A549 (cell line): ENCODE measurements at regions not wholly inside any gene's neighbourhood (a gene's known extent, or its start where the extent isn't known, plus 50 kb on each side); places are given as distances from the start of the nearest gene placed in this dataset.

Experiments used
- ATAC-seq, 2 experiments: fragments of 200-7000 bp in 1 of 2; fragments of >200 bp in 1 of 2; cut with Nextera tagmentation in 1 of 2; cut with Tn5 transposase in 1 of 2; 3 replicates each; pipeline versions ENCODE4 v1.8.0 to v1.9.1; 2018 to 2020; ENCODE audit warnings: mild to moderate bottlenecking in 1 of 2, moderate library complexity in 1 of 2
- CTCF ChIA-PET: fragments of 300-600 bp; sonication (Branson Sonifier 250); formaldehyde crosslinking; extraction: SDS; loops from one replicate; lab custom pipeline; 2021; ENCODE audit warnings: antibody characterized with exemption, inconsistent platforms; lab: Yijun Ruan, JAX
- POLR2A ChIA-PET: fragments of 350-600 bp; formaldehyde crosslinking; extraction: SDS; loops from one replicate; lab custom pipeline; 2021; ENCODE audit warnings: antibody characterized with exemption, inconsistent platforms; lab: Yijun Ruan, JAX
- DNase-seq, 2 experiments: peaks; one replicate each; pipeline versions ENCODE4 v3.0.0 to v3.0.0-alpha.2; 2011 to 2016; ENCODE audit warnings: low read depth in 1 of 2, low spot score in 1 of 2
- FAIRE-seq: peaks from 2 replicates; lab custom pipeline; 2011; peaks lifted over from hg19 to GRCh38; lab: Jason Lieb, UNC
- H3K27ac ChIP-seq, 2 experiments: fragments of >200 bp; sonication (Bioruptor Twin); formaldehyde crosslinking; 3 replicates each; pipeline ENCODE4 v1.5.1; 2016 to 2017
- H3K4me1 ChIP-seq: fragments of >200 bp; sonication (Bioruptor Twin); formaldehyde crosslinking; 3 replicates; pipeline ENCODE4 v1.6.1; 2016
- H3K4me2 ChIP-seq: fragments of >200 bp; sonication (Bioruptor Twin); formaldehyde crosslinking; 3 replicates; pipeline ENCODE4 v1.6.1; 2016
- H3K4me3 ChIP-seq: fragments of >200 bp; sonication (Bioruptor Twin); formaldehyde crosslinking; 3 replicates; pipeline ENCODE4 v1.5.1; 2016
- H3K9me3 ChIP-seq: fragments of >200 bp; sonication (Bioruptor Twin); formaldehyde crosslinking; 3 replicates; pipeline ENCODE4 v1.6.1; 2016
- CBX2 ChIP-seq: fragments of 200-600 bp; sonication (generic); IDR thresholded peaks from 2 replicates; pipeline ENCODE4 v1.6.1; 2016; ENCODE audit warnings: low read depth, mild to moderate bottlenecking, borderline replicate concordance
- CHD2 ChIP-seq: fragments of 150-350 bp; IDR thresholded peaks from 2 replicates; pipeline ENCODE4 v1.6.1; 2014; ENCODE audit warnings: low read length; ENCODE audit not compliant: partially characterized antibody
- CHD4 ChIP-seq: fragments of 200-600 bp; sonication (generic); IDR thresholded peaks from 2 replicates; pipeline ENCODE4 v1.6.1; 2016; ENCODE audit warnings: antibody characterized with exemption, mild to moderate bottlenecking, borderline replicate concordance
- EHMT2 ChIP-seq: fragments of 200-600 bp; sonication (generic); IDR thresholded peaks from 2 replicates; pipeline ENCODE4 v1.6.1; 2016; ENCODE audit warnings: antibody characterized with exemption, low read depth, mild to moderate bottlenecking, moderate library complexity
- FOSB ChIP-seq: fragments of 250-450 bp; sonication (Bioruptor Pico); IDR thresholded peaks from 2 replicates; pipeline ENCODE4 v1.5.0; 2020; ENCODE audit warnings: mild to moderate bottlenecking, moderate library complexity
- FOSL2 ChIP-seq, 2 experiments: fragments of 450-650 bp in 1 of 2; fragments of >200 bp in 1 of 2; sonication (Bioruptor Twin) in 1 of 2; formaldehyde crosslinking; IDR thresholded peaks; 2 replicates each; pipeline versions ENCODE4 v1.5.0 to v1.6.1; 2016 to 2020; ENCODE audit warnings: mild to moderate bottlenecking in 1 of 2, moderate library complexity in 1 of 2
- FOXS1 ChIP-seq: fragments of 250-450 bp; sonication (Bioruptor Pico); IDR thresholded peaks from 2 replicates; pipeline ENCODE4 v1.5.0; 2020; ENCODE audit warnings: mild to moderate bottlenecking, moderate library complexity
- GATA3 ChIP-seq: IDR thresholded peaks from 2 replicates; pipeline ENCODE4 v1.6.1; 2012; ENCODE audit warnings: borderline replicate concordance
- HDAC2 ChIP-seq: fragments of 200-600 bp; sonication (generic); IDR thresholded peaks from 2 replicates; pipeline ENCODE4 v1.6.1; 2016
- HOXA7 ChIP-seq: fragments of 250-450 bp; sonication (Bioruptor Pico); IDR thresholded peaks from 2 replicates; pipeline ENCODE4 v1.5.0; 2020; ENCODE audit warnings: mild to moderate bottlenecking, moderate library complexity
- HOXB5 ChIP-seq: fragments of 250-450 bp; sonication (Bioruptor Pico); IDR thresholded peaks from 2 replicates; pipeline ENCODE4 v1.5.0; 2020; ENCODE audit warnings: mild to moderate bottlenecking, moderate library complexity
- JUN ChIP-seq, 2 experiments: fragments of >200 bp; sonication (Bioruptor Twin); formaldehyde crosslinking; IDR thresholded peaks; 2 replicates in 1 of 2; 3 replicates in 1 of 2; pipeline ENCODE4 v1.6.1; 2016 to 2017
- JUNB ChIP-seq: fragments of >200 bp; sonication (Bioruptor Twin); formaldehyde crosslinking; IDR thresholded peaks from 2 replicates; pipeline ENCODE4 v1.6.1; 2016
- MYC ChIP-seq: IDR thresholded peaks from 2 replicates; pipeline ENCODE4 v1.6.1; 2012; ENCODE audit warnings: mild to moderate bottlenecking, inconsistent platforms, low read length, improper control_type of control experiment, borderline replicate concordance
- NR3C1 ChIP-seq: fragments of >200 bp; sonication (Bioruptor Twin); formaldehyde crosslinking; IDR thresholded peaks from 3 replicates; pipeline ENCODE4 v1.6.1; 2017
- PBX3 ChIP-seq: IDR thresholded peaks from 2 replicates; pipeline ENCODE4 v1.6.1; 2012
- PHF8 ChIP-seq: fragments of 200-600 bp; sonication (generic); IDR thresholded peaks from 2 replicates; pipeline ENCODE4 v1.6.1; 2016; ENCODE audit warnings: low read depth, mild to moderate bottlenecking, antibody characterized with exemption, moderate library complexity, borderline replicate concordance
- RAD21 ChIP-seq, 2 experiments: fragments of >200 bp in 1 of 2; sonication (Bioruptor Twin) in 1 of 2; formaldehyde crosslinking in 1 of 2; IDR thresholded peaks in 1 of 2; conservative IDR thresholded peaks in 1 of 2; 2 replicates in 1 of 2; 3 replicates in 1 of 2; pipeline ENCODE4 v1.6.1; 2012 to 2018; ENCODE audit warnings: inconsistent platforms in 1 of 2
- RCOR1 ChIP-seq: fragments of 150-350 bp; IDR thresholded peaks from 2 replicates; pipeline ENCODE4 v1.6.1; 2014; ENCODE audit warnings: antibody characterized with exemption, low read length, low read depth
- RNF2 ChIP-seq: fragments of 200-600 bp; sonication (generic); IDR thresholded peaks from 2 replicates; pipeline ENCODE4 v1.6.1; 2016; ENCODE audit warnings: low read depth, mild to moderate bottlenecking, antibody characterized with exemption, moderate library complexity, borderline replicate concordance
- SMC3 ChIP-seq: fragments of >200 bp; sonication (Bioruptor Twin); formaldehyde crosslinking; IDR thresholded peaks from 3 replicates; pipeline ENCODE4 v1.6.1; 2018; ENCODE audit warnings: inconsistent platforms
- TP53 ChIP-seq: fragments of 250-450 bp; sonication (Bioruptor Pico); IDR thresholded peaks from 2 replicates; pipeline ENCODE4 v1.5.0; 2021; ENCODE audit warnings: mild to moderate bottlenecking, moderate library complexity
- ZFP36 ChIP-seq: fragments of 450-650 bp; IDR thresholded peaks from 2 replicates; pipeline ENCODE4 v1.6.1; 2014; ENCODE audit warnings: borderline replicate concordance; ENCODE audit not compliant: partially characterized antibody
- ZNF302 ChIP-seq: fragments of 250-450 bp; sonication (Bioruptor Pico); IDR thresholded peaks from 2 replicates; pipeline ENCODE4 v1.9.0; 2021; ENCODE audit warnings: inconsistent platforms, mild to moderate bottlenecking, moderate library complexity
- WGBS: methylation state at CpG from one replicate; pipeline ENCODE4 v1.1.6; 2017; ENCODE audit errors: missing lambda C conversion rate; 5-methylcytosine and 5-hydroxymethylcytosine counted together
- TF ChIP-seq, protein P1 (sequence below): fragments of 200-600 bp; sonication (generic); IDR thresholded peaks from 2 replicates; pipeline ENCODE4 v1.6.1; 2016; ENCODE audit warnings: antibody characterized with exemption, mild to moderate bottlenecking, moderate library complexity
- TF ChIP-seq, protein P2 (sequence below): IDR thresholded peaks from 2 replicates; pipeline ENCODE4 v1.6.1; 2012
- TF ChIP-seq, protein P3 (sequence below): fragments of >200 bp; sonication (Bioruptor Twin); formaldehyde crosslinking; IDR thresholded peaks from 3 replicates; pipeline ENCODE4 v1.5.1; 2016

- no peak for FAIRE-seq
- H3K4me3 ChIP-seq, result no peak overlapping the region
- no peak for DNase-seq
- ChIA-PET POLR2A (no interaction called here), CTCF (interaction anchor here (0.7 kb wide), 1 partner anchor 256 kb away, joined by 3 read pairs; no protein-coding TSS in a partner anchor)
- 0% methylated on average over 1 of the region's 1 CpG for WGBS
- no peak for TF ChIP-seq TP53 (CRISPR knock-in tag)
- no peaks in the 10 kb centered on the region for H3K9me3 ChIP-seq
- no peak for ATAC-seq
- no peaks in the 10 kb centered on the region for H3K4me1 ChIP-seq
- H3K27ac ChIP-seq, result no peak overlapping the region
- no peak overlapping the region for H3K4me2 ChIP-seq
Observed at GRCh38 chr14:56738020-56738419, 72.3 kb downstream of the OTX2 start.

DNA sequence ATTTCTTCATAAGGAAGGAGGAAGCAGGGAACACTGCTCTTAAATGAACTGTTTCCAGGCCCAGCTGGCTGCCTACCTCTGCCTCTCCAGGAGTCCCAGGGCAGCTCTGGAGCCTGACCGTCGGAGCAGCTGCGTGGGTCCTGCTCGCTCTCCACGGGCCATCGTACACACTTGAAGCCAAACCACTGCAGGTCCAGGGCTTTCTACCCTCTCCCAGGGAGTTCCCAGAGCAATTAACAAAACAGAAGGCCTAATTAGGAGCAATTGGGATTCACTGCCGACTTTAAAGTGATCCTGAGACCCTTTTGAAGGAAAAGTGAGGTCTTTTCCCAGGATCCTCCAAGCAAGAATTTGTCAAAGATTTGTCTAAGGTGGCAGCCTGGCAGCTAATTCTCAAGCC lies 76.9 kb downstream of the OTX2 start:
- Histone ChIP-seq H3K4me3 (no peak overlapping the region), H3K9me3 (no peaks in the 10 kb centered on the region), H3K27ac (no peak overlapping the region), H3K4me2 (no peak overlapping the region), H3K4me1 (no peaks in the 10 kb centered on the region)
- FAIRE-seq (no peak), DNase-seq (no peak), ATAC-seq (no peak)
- ChIA-PET CTCF (interaction anchor here (1.0 kb wide), 1 partner anchor 13 kb away, joined by 3 read pairs; no protein-coding TSS in a partner anchor), POLR2A (no interaction called here)
- 76% methylated on average over 7 of the region's 7 CpGs for WGBS
- TF ChIP-seq MYC (no peak), JUNB (no peak), ZFP36 (no peak), RNF2 (no peak), FOXS1 (no peak), HOXB5 (CRISPR knock-in tag) (no peak), SMC3 (no peak), HOXA7 (no peak), PBX3 (no peak), NR3C1 (no peak), EHMT2 (no peak), RCOR1 (no peak)
- TF ChIP-seq, protein P1, sequence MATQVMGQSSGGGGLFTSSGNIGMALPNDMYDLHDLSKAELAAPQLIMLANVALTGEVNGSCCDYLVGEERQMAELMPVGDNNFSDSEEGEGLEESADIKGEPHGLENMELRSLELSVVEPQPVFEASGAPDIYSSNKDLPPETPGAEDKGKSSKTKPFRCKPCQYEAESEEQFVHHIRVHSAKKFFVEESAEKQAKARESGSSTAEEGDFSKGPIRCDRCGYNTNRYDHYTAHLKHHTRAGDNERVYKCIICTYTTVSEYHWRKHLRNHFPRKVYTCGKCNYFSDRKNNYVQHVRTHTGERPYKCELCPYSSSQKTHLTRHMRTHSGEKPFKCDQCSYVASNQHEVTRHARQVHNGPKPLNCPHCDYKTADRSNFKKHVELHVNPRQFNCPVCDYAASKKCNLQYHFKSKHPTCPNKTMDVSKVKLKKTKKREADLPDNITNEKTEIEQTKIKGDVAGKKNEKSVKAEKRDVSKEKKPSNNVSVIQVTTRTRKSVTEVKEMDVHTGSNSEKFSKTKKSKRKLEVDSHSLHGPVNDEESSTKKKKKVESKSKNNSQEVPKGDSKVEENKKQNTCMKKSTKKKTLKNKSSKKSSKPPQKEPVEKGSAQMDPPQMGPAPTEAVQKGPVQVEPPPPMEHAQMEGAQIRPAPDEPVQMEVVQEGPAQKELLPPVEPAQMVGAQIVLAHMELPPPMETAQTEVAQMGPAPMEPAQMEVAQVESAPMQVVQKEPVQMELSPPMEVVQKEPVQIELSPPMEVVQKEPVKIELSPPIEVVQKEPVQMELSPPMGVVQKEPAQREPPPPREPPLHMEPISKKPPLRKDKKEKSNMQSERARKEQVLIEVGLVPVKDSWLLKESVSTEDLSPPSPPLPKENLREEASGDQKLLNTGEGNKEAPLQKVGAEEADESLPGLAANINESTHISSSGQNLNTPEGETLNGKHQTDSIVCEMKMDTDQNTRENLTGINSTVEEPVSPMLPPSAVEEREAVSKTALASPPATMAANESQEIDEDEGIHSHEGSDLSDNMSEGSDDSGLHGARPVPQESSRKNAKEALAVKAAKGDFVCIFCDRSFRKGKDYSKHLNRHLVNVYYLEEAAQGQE, result no peak
- TF ChIP-seq, protein P2, sequence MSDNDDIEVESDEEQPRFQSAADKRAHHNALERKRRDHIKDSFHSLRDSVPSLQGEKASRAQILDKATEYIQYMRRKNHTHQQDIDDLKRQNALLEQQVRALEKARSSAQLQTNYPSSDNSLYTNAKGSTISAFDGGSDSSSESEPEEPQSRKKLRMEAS, result no peak
- TF ChIP-seq, protein P3, sequence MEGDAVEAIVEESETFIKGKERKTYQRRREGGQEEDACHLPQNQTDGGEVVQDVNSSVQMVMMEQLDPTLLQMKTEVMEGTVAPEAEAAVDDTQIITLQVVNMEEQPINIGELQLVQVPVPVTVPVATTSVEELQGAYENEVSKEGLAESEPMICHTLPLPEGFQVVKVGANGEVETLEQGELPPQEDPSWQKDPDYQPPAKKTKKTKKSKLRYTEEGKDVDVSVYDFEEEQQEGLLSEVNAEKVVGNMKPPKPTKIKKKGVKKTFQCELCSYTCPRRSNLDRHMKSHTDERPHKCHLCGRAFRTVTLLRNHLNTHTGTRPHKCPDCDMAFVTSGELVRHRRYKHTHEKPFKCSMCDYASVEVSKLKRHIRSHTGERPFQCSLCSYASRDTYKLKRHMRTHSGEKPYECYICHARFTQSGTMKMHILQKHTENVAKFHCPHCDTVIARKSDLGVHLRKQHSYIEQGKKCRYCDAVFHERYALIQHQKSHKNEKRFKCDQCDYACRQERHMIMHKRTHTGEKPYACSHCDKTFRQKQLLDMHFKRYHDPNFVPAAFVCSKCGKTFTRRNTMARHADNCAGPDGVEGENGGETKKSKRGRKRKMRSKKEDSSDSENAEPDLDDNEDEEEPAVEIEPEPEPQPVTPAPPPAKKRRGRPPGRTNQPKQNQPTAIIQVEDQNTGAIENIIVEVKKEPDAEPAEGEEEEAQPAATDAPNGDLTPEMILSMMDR, result no peak

GRCh38 chr14:56731187-56731586 lies 79.1 kb downstream of the OTX2 start:
- no peaks in the 10 kb centered on the region for H3K9me3 ChIP-seq
- CTCF ChIA-PET, result no interaction called here
- no peak overlapping the region for H3K4me2 ChIP-seq
- no peak overlapping the region for H3K4me3 ChIP-seq
- 25% methylated on average over 4 of the region's 4 CpGs for WGBS
- no peak for FAIRE-seq
- no peaks in the 10 kb centered on the region for H3K4me1 ChIP-seq
- no peak for DNase-seq
- POLR2A ChIA-PET, result no interaction called here
- no peak for ATAC-seq
- no peak for TF ChIP-seq FOSB
- TF ChIP-seq PHF8, result no peak
- TF ChIP-seq HOXB5 (CRISPR knock-in tag), result no peak
- TF ChIP-seq ZNF302 (CRISPR knock-in tag), result no peak
- TF ChIP-seq TP53 (CRISPR knock-in tag), result no peak
- no peak for TF ChIP-seq JUN (IDR thresholded peaks at IDR 0.05)
- TF ChIP-seq CHD4, result no peak
- no peak for TF ChIP-seq HOXA7
- no peak for TF ChIP-seq CBX2
- TF ChIP-seq GATA3, result no peak
- TF ChIP-seq CHD2, result no peak
- TF ChIP-seq FOSL2 (IDR thresholded peaks at IDR 0.05), result no peak
- no peak for TF ChIP-seq FOSL2 (CRISPR knock-in tag; IDR thresholded peaks at IDR 0.05)
- TF ChIP-seq RAD21 (conservative IDR thresholded peaks at IDR 0.05 in 1 of 2, IDR thresholded peaks at IDR 0.05 in 1 of 2), result no peak
- TF ChIP-seq HDAC2, result no peak
- TF ChIP-seq, all 56 proteins: peak for 0
- H3K27ac ChIP-seq, result no peak overlapping the region
